GM23338 (cell line): ENCODE measurements at regions not wholly inside any gene's neighbourhood (a gene's known extent, or its start where the extent isn't known, plus 50 kb on each side); places are given as distances from the start of the nearest gene placed in this dataset.

Source experiments
- ATAC-seq: fragments of 200-7000 bp; cut with Tn5 transposase; 3 replicates; pipeline ENCODE4 v1.9.1; 2020
- DNase-seq: peaks from one replicate; pipeline ENCODE4 v3.0.0-alpha.2; 2015; ENCODE audit warnings: low spot score
- H2AFZ ChIP-seq: fragments of 200-600 bp; sonication (generic); 2 replicates; pipeline ENCODE4 v1.8.0; 2016; ENCODE audit warnings: antibody characterized with exemption, mild to moderate bottlenecking, moderate library complexity
- H3F3A ChIP-seq: fragments of 200-600 bp; sonication (generic); replicated peaks from 2 replicates; pipeline ENCODE4 v1.8.0; 2017; ENCODE audit warnings: antibody characterized with exemption, mixed run types, low read depth
- H3K27ac ChIP-seq: fragments of 200-600 bp; sonication (generic); 2 replicates; pipeline ENCODE4 v1.6.1; 2016; ENCODE audit warnings: low read depth
- H3K27me3 ChIP-seq: fragments of 200-600 bp; sonication (generic); 2 replicates; pipeline ENCODE4 v1.8.0; 2016; ENCODE audit warnings: mild to moderate bottlenecking, mixed run types, moderate library complexity; ENCODE audit not compliant: insufficient read depth
- H3K36me3 ChIP-seq: fragments of 200-600 bp; sonication (generic); 2 replicates; pipeline ENCODE4 v1.8.0; 2016; ENCODE audit warnings: mild to moderate bottlenecking; ENCODE audit not compliant: insufficient read depth
- H3K4me1 ChIP-seq: fragments of 200-600 bp; sonication (generic); 2 replicates; pipeline ENCODE4 v1.8.0; 2016; ENCODE audit warnings: mild to moderate bottlenecking, moderate library complexity; ENCODE audit not compliant: insufficient read depth
- H3K4me2 ChIP-seq: fragments of 200-600 bp; sonication (generic); 2 replicates; pipeline ENCODE4 v1.7.1; 2017; ENCODE audit warnings: mixed run types
- H3K4me3 ChIP-seq: fragments of 200-600 bp; sonication (generic); 2 replicates; pipeline ENCODE4 v1.6.1; 2016; ENCODE audit warnings: mixed run types
- H3K79me2 ChIP-seq: fragments of 200-600 bp; sonication (generic); replicated peaks from 2 replicates; pipeline ENCODE4 v1.8.0; 2017; ENCODE audit warnings: mild to moderate bottlenecking; ENCODE audit not compliant: insufficient read depth
- H3K9me2 ChIP-seq: fragments of 200-600 bp; sonication (generic); 2 replicates; pipeline ENCODE4 v1.8.0; 2017; ENCODE audit not compliant: insufficient read depth
- H4K20me1 ChIP-seq: fragments of 200-600 bp; sonication (generic); replicated peaks from 2 replicates; pipeline ENCODE4 v1.8.0; 2017; ENCODE audit warnings: mild to moderate bottlenecking; ENCODE audit not compliant: insufficient read depth
- H3K27ac Mint-ChIP-seq: 2 replicates; pipeline ENCODE4 v1.8.0; 2020; ENCODE audit warnings: inconsistent platforms, mild to moderate bottlenecking, moderate library complexity, mixed read lengths
- H3K27me3 Mint-ChIP-seq: 3 replicates; pipeline ENCODE4 v1.8.0; 2022; ENCODE audit warnings: low read depth, mild to moderate bottlenecking, moderate library complexity, mixed read lengths, inconsistent platforms; ENCODE audit not compliant: insufficient read depth, poor library complexity
- H3K36me3 Mint-ChIP-seq: 3 replicates; pipeline ENCODE4 v1.8.0; 2021; ENCODE audit warnings: low read depth, mild to moderate bottlenecking, inconsistent platforms, moderate library complexity, mixed read lengths
- H3K4me1 Mint-ChIP-seq: 3 replicates; pipeline ENCODE4 v1.8.0; 2020; ENCODE audit warnings: mild to moderate bottlenecking, inconsistent platforms, mixed read lengths
- H3K4me3 Mint-ChIP-seq: 3 replicates; pipeline ENCODE4 v1.8.0; 2021; ENCODE audit warnings: moderate library complexity, mild to moderate bottlenecking, inconsistent platforms, mixed read lengths
- H3K9me3 Mint-ChIP-seq: 3 replicates; pipeline ENCODE4 v1.8.0; 2020; ENCODE audit warnings: moderate library complexity, mild to moderate bottlenecking, inconsistent platforms, mixed read lengths
- CREB1 ChIP-seq: fragments of 250-450 bp; sonication (Bioruptor Pico); IDR thresholded peaks from 2 replicates; pipeline ENCODE4 v1.5.0; 2020; ENCODE audit warnings: low read depth, mild to moderate bottlenecking, moderate library complexity
- CTCF ChIP-seq, 2 experiments: fragments of 200-600 bp in 1 of 2; sonication (generic) in 1 of 2; conservative IDR thresholded peaks; 2 replicates each; pipeline versions ENCODE4 v1.5.1 to v1.6.1; 2016 to 2017; ENCODE audit warnings: antibody characterized with exemption in 2 of 2, low read depth in 2 of 2, mild to moderate bottlenecking in 2 of 2, moderate library complexity in 1 of 2
- ETS1 ChIP-seq: IDR thresholded peaks from 2 replicates; pipeline ENCODE4 v1.6.1; 2016; ENCODE audit warnings: antibody characterized with exemption
- EZH2 ChIP-seq: fragments of 200-600 bp; sonication (generic); IDR thresholded peaks from one replicate; pipeline ENCODE4 v1.8.0; 2017; ENCODE audit warnings: antibody characterized with exemption, mild to moderate bottlenecking, low read depth; ENCODE audit not compliant: unreplicated experiment
- EZH2phosphoT487 ChIP-seq: fragments of 200-600 bp; sonication (generic); IDR thresholded peaks from one replicate; pipeline ENCODE4 v1.8.1; 2018; ENCODE audit warnings: antibody characterized with exemption; ENCODE audit not compliant: unreplicated experiment
- JUNB ChIP-seq: IDR thresholded peaks from one replicate; pipeline ENCODE4 v1.6.1; 2016; ENCODE audit warnings: antibody characterized with exemption; ENCODE audit not compliant: unreplicated experiment
- NANOG ChIP-seq: IDR thresholded peaks from 2 replicates; pipeline ENCODE4 v1.6.1; 2016; ENCODE audit warnings: antibody characterized with exemption, borderline replicate concordance
- POLR2AphosphoS5 ChIP-seq: IDR thresholded peaks from 2 replicates; pipeline ENCODE4 v1.6.1; 2016; ENCODE audit warnings: antibody characterized with exemption, low read depth
- STAT1 ChIP-seq: IDR thresholded peaks from one replicate; pipeline ENCODE4 v1.6.1; 2016; ENCODE audit warnings: antibody characterized with exemption; ENCODE audit not compliant: unreplicated experiment
- ZNF114 ChIP-seq: fragments of 250-450 bp; sonication (Bioruptor Pico); IDR thresholded peaks from 2 replicates; pipeline ENCODE4 v1.5.0; 2020; ENCODE audit warnings: mild to moderate bottlenecking, moderate library complexity
- ZNF331 ChIP-seq: fragments of 250-450 bp; sonication (Bioruptor Pico); IDR thresholded peaks from 2 replicates; pipeline ENCODE4 v1.5.0; 2020; ENCODE audit warnings: low read depth, mild to moderate bottlenecking, moderate library complexity
- ZNF462 ChIP-seq: fragments of 250-450 bp; sonication (Bioruptor Pico); IDR thresholded peaks from 2 replicates; pipeline ENCODE4 v1.5.0; 2020; ENCODE audit warnings: mild to moderate bottlenecking, moderate library complexity
- TF ChIP-seq, protein P1 (sequence below): IDR thresholded peaks from one replicate; pipeline ENCODE4 v1.6.1; 2018; ENCODE audit warnings: antibody characterized with exemption; ENCODE audit not compliant: unreplicated experiment

- Histone ChIP-seq H3K36me3 (no peaks in the 10 kb centered on the region), H3K27ac (no peak overlapping the region), H3K4me1 (no peaks in the 10 kb centered on the region), H2AFZ (no peak overlapping the region), H3K4me3 (no peak overlapping the region), H4K20me1 (no peaks in the 10 kb centered on the region), H3K79me2 (no peaks in the 10 kb centered on the region), H3F3A (no peaks in the 10 kb centered on the region), H3K9me2 (no peaks in the 10 kb centered on the region), H3K27me3 (no peaks in the 10 kb centered on the region), H3K4me2 (no peak overlapping the region)
- no peaks in the 10 kb centered on the region for H3K27me3 Mint-ChIP-seq
- no peaks in the 10 kb centered on the region; the same call in 2 of the 3 replicates for H3K9me3 Mint-ChIP-seq
- no peak overlapping the region for H3K4me3 Mint-ChIP-seq
- DNase-seq: no peak
- no peak for TF ChIP-seq JUNB
- TF ChIP-seq EZH2: no peak
- TF ChIP-seq CTCF (conservative IDR thresholded peaks at IDR 0.05; ENCODE audit: low read depth in 2 of 2): no peak
- no peak for TF ChIP-seq ZNF331 (CRISPR knock-in tag)
- TF ChIP-seq EZH2phosphoT487: no peak
- TF ChIP-seq ETS1: no peak
- TF ChIP-seq, protein P1, sequence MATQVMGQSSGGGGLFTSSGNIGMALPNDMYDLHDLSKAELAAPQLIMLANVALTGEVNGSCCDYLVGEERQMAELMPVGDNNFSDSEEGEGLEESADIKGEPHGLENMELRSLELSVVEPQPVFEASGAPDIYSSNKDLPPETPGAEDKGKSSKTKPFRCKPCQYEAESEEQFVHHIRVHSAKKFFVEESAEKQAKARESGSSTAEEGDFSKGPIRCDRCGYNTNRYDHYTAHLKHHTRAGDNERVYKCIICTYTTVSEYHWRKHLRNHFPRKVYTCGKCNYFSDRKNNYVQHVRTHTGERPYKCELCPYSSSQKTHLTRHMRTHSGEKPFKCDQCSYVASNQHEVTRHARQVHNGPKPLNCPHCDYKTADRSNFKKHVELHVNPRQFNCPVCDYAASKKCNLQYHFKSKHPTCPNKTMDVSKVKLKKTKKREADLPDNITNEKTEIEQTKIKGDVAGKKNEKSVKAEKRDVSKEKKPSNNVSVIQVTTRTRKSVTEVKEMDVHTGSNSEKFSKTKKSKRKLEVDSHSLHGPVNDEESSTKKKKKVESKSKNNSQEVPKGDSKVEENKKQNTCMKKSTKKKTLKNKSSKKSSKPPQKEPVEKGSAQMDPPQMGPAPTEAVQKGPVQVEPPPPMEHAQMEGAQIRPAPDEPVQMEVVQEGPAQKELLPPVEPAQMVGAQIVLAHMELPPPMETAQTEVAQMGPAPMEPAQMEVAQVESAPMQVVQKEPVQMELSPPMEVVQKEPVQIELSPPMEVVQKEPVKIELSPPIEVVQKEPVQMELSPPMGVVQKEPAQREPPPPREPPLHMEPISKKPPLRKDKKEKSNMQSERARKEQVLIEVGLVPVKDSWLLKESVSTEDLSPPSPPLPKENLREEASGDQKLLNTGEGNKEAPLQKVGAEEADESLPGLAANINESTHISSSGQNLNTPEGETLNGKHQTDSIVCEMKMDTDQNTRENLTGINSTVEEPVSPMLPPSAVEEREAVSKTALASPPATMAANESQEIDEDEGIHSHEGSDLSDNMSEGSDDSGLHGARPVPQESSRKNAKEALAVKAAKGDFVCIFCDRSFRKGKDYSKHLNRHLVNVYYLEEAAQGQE: no peak
- TF ChIP-seq STAT1: no peak
- no peak for TF ChIP-seq ZNF462
- TF ChIP-seq ZNF114: no peak
- no peak for TF ChIP-seq POLR2AphosphoS5
- TF ChIP-seq CREB1 (CRISPR knock-in tag): no peak
- no peak for TF ChIP-seq NANOG
- no peak for ATAC-seq
- H3K36me3 Mint-ChIP-seq: no peaks in the 10 kb centered on the region
- no peak overlapping the region for H3K27ac Mint-ChIP-seq
- H3K4me1 Mint-ChIP-seq: no peaks in the 10 kb centered on the region
Measured at GRCh38 chr2:16391986-16392385, 273.6 kb downstream of the CYRIA start.
